Body of pancreas (tissue), 4 donors: ENCODE measurements at regions not wholly inside any gene's neighbourhood (a gene's known extent, or its start where the extent isn't known, plus 50 kb on each side); places are given as distances from the start of the nearest gene placed in this dataset.

Experiments
- CTCF ChIP-seq, 7 experiments: fragments of 450-650 bp in 4 of 7; fragments of 200-600 bp in 3 of 7; sonication (generic) in 3 of 7; IDR thresholded peaks; one replicate each; pipeline ENCODE4 v1.5.1; 2016 to 2019; ENCODE audit warnings: antibody characterized with exemption in 7 of 7
- POLR2A ChIP-seq, 3 donors: fragments of 450-650 bp; IDR thresholded peaks; one replicate each; pipeline ENCODE4 v1.6.1; 2016; ENCODE audit warnings: antibody characterized with exemption in 3 of 3, mild to moderate bottlenecking in 2 of 3

- TF ChIP-seq POLR2A (IDR thresholded peaks at IDR 0.05) (no peak), CTCF (IDR thresholded peaks at IDR 0.05) (no peak)
These were observed 644.3 kb downstream of the NR2F2 start for GRCh38 chr15:96974761-96975160.
